Esophagus squamous epithelium (tissue), 4 donors: ENCODE measurements at regions not wholly inside any gene's neighbourhood (a gene's known extent, or its start where the extent isn't known, plus 50 kb on each side); places are given as distances from the start of the nearest gene placed in this dataset.

Experiments used
- POLR2A ChIP-seq, 4 donors: fragments of 450-650 bp; IDR thresholded peaks; one replicate each; pipeline ENCODE4 v1.6.1; 2017; ENCODE audit warnings: antibody characterized with exemption in 4 of 4, mild to moderate bottlenecking in 4 of 4, moderate library complexity in 3 of 4
- TF ChIP-seq, protein P1 (sequence below), 6 experiments: fragments of 450-650 bp in 4 of 6; fragments of 200-600 bp in 2 of 6; sonication (generic) in 2 of 6; IDR thresholded peaks; one replicate each; pipeline ENCODE4 v1.5.1; 2016 to 2019; ENCODE audit warnings: antibody characterized with exemption in 6 of 6, mild to moderate bottlenecking in 4 of 6, moderate library complexity in 4 of 6

DNA sequence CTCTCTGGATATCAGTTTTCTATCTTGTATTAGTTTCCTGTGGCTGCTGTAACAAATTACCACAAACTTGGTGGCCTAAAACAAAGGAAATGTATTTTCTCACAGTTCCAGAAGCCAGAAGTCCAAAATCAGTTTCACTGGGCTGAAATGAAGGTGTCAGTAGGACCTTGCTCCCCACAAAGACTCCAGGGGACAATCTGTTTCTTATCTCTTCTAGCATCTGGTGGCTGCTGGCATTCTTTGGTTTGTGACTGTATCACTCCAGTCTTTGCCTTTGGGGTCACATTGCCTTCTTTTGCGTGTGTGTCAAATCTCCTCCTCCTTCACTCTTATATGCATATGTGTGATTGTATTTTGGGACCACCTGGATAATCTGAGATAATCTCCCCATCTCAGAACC is 153.0 kb upstream of the PRPS1L1 start:
- TF ChIP-seq, protein P1, sequence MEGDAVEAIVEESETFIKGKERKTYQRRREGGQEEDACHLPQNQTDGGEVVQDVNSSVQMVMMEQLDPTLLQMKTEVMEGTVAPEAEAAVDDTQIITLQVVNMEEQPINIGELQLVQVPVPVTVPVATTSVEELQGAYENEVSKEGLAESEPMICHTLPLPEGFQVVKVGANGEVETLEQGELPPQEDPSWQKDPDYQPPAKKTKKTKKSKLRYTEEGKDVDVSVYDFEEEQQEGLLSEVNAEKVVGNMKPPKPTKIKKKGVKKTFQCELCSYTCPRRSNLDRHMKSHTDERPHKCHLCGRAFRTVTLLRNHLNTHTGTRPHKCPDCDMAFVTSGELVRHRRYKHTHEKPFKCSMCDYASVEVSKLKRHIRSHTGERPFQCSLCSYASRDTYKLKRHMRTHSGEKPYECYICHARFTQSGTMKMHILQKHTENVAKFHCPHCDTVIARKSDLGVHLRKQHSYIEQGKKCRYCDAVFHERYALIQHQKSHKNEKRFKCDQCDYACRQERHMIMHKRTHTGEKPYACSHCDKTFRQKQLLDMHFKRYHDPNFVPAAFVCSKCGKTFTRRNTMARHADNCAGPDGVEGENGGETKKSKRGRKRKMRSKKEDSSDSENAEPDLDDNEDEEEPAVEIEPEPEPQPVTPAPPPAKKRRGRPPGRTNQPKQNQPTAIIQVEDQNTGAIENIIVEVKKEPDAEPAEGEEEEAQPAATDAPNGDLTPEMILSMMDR (IDR thresholded peaks at IDR 0.05) = no peak
- TF ChIP-seq POLR2A (IDR thresholded peaks at IDR 0.05) = no peak
